Choroid plexus epithelial cell (primary cell): ENCODE measurements at regions not wholly inside any gene's neighbourhood (a gene's known extent, or its start where the extent isn't known, plus 50 kb on each side); places are given as distances from the start of the nearest gene placed in this dataset.

ENCODE experiments used
- DNase-seq: peaks from one replicate; pipeline ENCODE4 v3.0.0-alpha.2; 2010; ENCODE audit warnings: low read depth
- H3K4me3 ChIP-seq: 2 replicates; pipeline ENCODE4 v1.5.1; 2011; ENCODE audit warnings: low read depth, mild to moderate bottlenecking, control low read depth, low read length, moderate library complexity
- CTCF ChIP-seq: conservative IDR thresholded peaks from 2 replicates; pipeline ENCODE4 v1.5.1; 2011; ENCODE audit warnings: low read depth, mild to moderate bottlenecking, control low read depth, inconsistent platforms, low read length, moderate library complexity

- DNase-seq = no peak
- no peak overlapping the region for H3K4me3 ChIP-seq
- no peak for TF ChIP-seq CTCF
Measured at GRCh38 chr12:86770871-86771270, 514.7 kb upstream of the MGAT4C start.

- H3K4me3 ChIP-seq = no peak overlapping the region
- DNase-seq = no peak
- no peak for TF ChIP-seq CTCF
Measured at GRCh38 chr12:86748894-86749293, 492.7 kb upstream of the MGAT4C start.

- no peak overlapping the region for H3K4me3 ChIP-seq
- no peak for TF ChIP-seq CTCF
- DNase-seq = no peak
Measured at GRCh38 chr12:86744547-86745212, 488.5 kb upstream of the MGAT4C start.

- no peak overlapping the region for H3K4me3 ChIP-seq
- DNase-seq = no peak
- TF ChIP-seq CTCF = no peak
Measured at GRCh38 chr12:86743875-86744536, 487.8 kb upstream of the MGAT4C start.

- TF ChIP-seq CTCF = no peak
- DNase-seq = peak; percentile 33
- H3K4me3 ChIP-seq = no peak overlapping the region
Measured at GRCh38 chr12:86741531-86741930, 485.3 kb upstream of the MGAT4C start.

- TF ChIP-seq CTCF = no peak
- DNase-seq = no peak
- no peak overlapping the region for H3K4me3 ChIP-seq
Measured at GRCh38 chr12:86735851-86736250, 479.7 kb upstream of the MGAT4C start.

GRCh38 chr12:86735072-86735471 is 478.9 kb upstream of the MGAT4C start:
- TF ChIP-seq CTCF = no peak
- no peak for DNase-seq
- H3K4me3 ChIP-seq = no peak overlapping the region
